CD4-positive, alpha-beta memory T cell (primary cell): ENCODE measurements at regions not wholly inside any gene's neighbourhood (a gene's known extent, or its start where the extent isn't known, plus 50 kb on each side); places are given as distances from the start of the nearest gene placed in this dataset.

ENCODE experiments used
- CTCF ChIA-PET: fragments of 350-600 bp; sonication (Branson Sonifier 250); formaldehyde crosslinking; loops from one replicate; lab custom pipeline; 2021; ENCODE audit warnings: inconsistent platforms; ENCODE audit not compliant: partially characterized antibody; lab: Charles Lee
- POLR2A ChIA-PET: fragments of 350-600 bp; sonication (Branson Sonifier 250); formaldehyde crosslinking; loops from one replicate; lab custom pipeline; 2021; ENCODE audit not compliant: partially characterized antibody; lab: Charles Lee
- DNase-seq, 5 donors: peaks; one replicate each; pipeline versions ENCODE4 v3.0.0 to v3.0.0-alpha.2; 2020 to 2022; ENCODE audit warnings: mixed read lengths in 1 of 5
- H3K27ac ChIP-seq: one replicate; pipeline ENCODE4 v1.7.0; 2013; ENCODE audit warnings: low read depth, low read length
- H3K27me3 ChIP-seq: 2 replicates; pipeline ENCODE4 v1.7.0; 2013; ENCODE audit warnings: mild to moderate bottlenecking, low read length, moderate library complexity; ENCODE audit not compliant: insufficient read depth
- H3K36me3 ChIP-seq: 2 replicates; pipeline ENCODE4 v1.7.0; 2013; ENCODE audit warnings: mild to moderate bottlenecking, low read length, moderate library complexity; ENCODE audit not compliant: insufficient read depth
- H3K4me1 ChIP-seq: 2 replicates; pipeline ENCODE4 v1.7.0; 2013; ENCODE audit warnings: mild to moderate bottlenecking, low read length, moderate library complexity; ENCODE audit not compliant: insufficient read depth
- H3K4me3 ChIP-seq, 2 donors: one replicate each; pipeline ENCODE4 v1.7.0; 2013; ENCODE audit warnings: low read length in 2 of 2, mild to moderate bottlenecking in 1 of 2
- H3K9me3 ChIP-seq, 2 donors: one replicate each; pipeline ENCODE4 v1.7.0; 2013; ENCODE audit warnings: low read length in 2 of 2, control low read depth in 1 of 2; ENCODE audit not compliant: control insufficient read depth in 1 of 2
- H3K27ac Mint-ChIP-seq, 7 donors: one replicate each; pipeline ENCODE4 v1.8.0; 2020 to 2021; ENCODE audit warnings: mixed read lengths in 7 of 7, mild to moderate bottlenecking in 6 of 7, inconsistent platforms in 3 of 7, moderate library complexity in 3 of 7
- H3K27me3 Mint-ChIP-seq, 2 donors: one replicate each; pipeline ENCODE4 v1.8.0; 2020 to 2021; ENCODE audit warnings: mixed read lengths in 2 of 2
- H3K36me3 Mint-ChIP-seq, 2 donors: one replicate each; pipeline ENCODE4 v1.8.0; 2020 to 2021; ENCODE audit warnings: mixed read lengths in 2 of 2, inconsistent platforms in 1 of 2, mild to moderate bottlenecking in 1 of 2
- H3K4me1 Mint-ChIP-seq, 4 donors: one replicate each; pipeline ENCODE4 v1.8.0; 2020 to 2021; ENCODE audit warnings: mixed read lengths in 4 of 4, mild to moderate bottlenecking in 1 of 4
- H3K4me3 Mint-ChIP-seq, 8 donors: one replicate each; pipeline ENCODE4 v1.8.0; 2020 to 2021; ENCODE audit warnings: mixed read lengths in 8 of 8, mild to moderate bottlenecking in 7 of 8, moderate library complexity in 6 of 8, inconsistent platforms in 3 of 8
- H3K9me3 Mint-ChIP-seq, 8 donors: one replicate each; pipeline ENCODE4 v1.8.0; 2020 to 2021; ENCODE audit warnings: mixed read lengths in 8 of 8, mild to moderate bottlenecking in 5 of 8, inconsistent platforms in 3 of 8, moderate library complexity in 1 of 8
- intact Hi-C: fragments of 100-400 bp; cut with micrococcal nuclease; formaldehyde crosslinking; loops from one replicate; pipeline ENCODE4 v1.15.1; 2023

DNA sequence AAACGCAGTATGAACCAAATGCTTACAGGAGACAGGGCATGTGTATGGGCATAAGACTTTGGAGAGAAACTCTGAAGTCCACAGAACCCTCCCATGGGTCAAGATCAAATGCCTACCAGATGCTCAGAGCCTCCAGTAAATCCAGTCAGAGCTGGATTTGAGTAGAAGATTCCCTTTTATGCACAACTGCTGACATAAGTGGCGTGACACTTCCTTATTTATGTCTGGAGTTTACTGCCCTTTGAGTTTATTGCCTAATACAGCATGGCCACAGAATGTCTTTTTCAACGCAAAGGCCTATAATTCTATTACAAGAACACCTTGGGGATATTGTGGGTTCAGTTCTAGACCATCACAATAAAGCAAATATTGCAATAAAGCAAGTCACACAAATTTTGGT is 220.0 kb upstream of the FOXQ1 start:
- Mint-ChIP-seq H3K27me3 (peaks cover 3 to 4% of the 10 kb centered on the region in 2 donors), H3K27ac (no peak overlapping the region), H3K4me1 (no peaks in the 10 kb centered on the region), H3K9me3 (peaks cover 0 to 7% (median 1%) of the 10 kb centered on the region in 8 donors), H3K4me3 (no peak overlapping the region), H3K36me3 (no peaks in the 10 kb centered on the region)
- CTCF ChIA-PET: no interaction called here
- intact Hi-C loops: no loop called here
- H3K36me3 ChIP-seq: no peaks in the 10 kb centered on the region
- no peak overlapping the region for H3K4me3 ChIP-seq
- POLR2A ChIA-PET: no interaction called here
- DNase-seq: no peak
- no peaks in the 10 kb centered on the region for H3K9me3 ChIP-seq
- H3K27me3 ChIP-seq: no peaks in the 10 kb centered on the region
- H3K27ac ChIP-seq: no peak overlapping the region
- H3K4me1 ChIP-seq: no peaks in the 10 kb centered on the region

GRCh38 chr6:1089859-1090258 is 222.0 kb upstream of the FOXQ1 start:
- no peaks in the 10 kb centered on the region for H3K9me3 ChIP-seq
- H3K36me3 ChIP-seq: no peaks in the 10 kb centered on the region
- Mint-ChIP-seq H3K27me3 (peaks cover 5 to 6% of the 10 kb centered on the region in 2 donors), H3K4me3 (no peak overlapping the region), H3K27ac (no peak overlapping the region), H3K36me3 (no peaks in the 10 kb centered on the region), H3K9me3 (peaks cover 0 to 1% (median 0%) of the 10 kb centered on the region in 8 donors), H3K4me1 (no peaks in the 10 kb centered on the region)
- intact Hi-C loops: no loop called here
- H3K4me1 ChIP-seq: no peaks in the 10 kb centered on the region
- CTCF ChIA-PET: no interaction called here
- POLR2A ChIA-PET: no interaction called here
- H3K27me3 ChIP-seq: no peaks in the 10 kb centered on the region
- no peak for DNase-seq
- H3K27ac ChIP-seq: no peak overlapping the region
- H3K4me3 ChIP-seq: no peak overlapping the region

DNA sequence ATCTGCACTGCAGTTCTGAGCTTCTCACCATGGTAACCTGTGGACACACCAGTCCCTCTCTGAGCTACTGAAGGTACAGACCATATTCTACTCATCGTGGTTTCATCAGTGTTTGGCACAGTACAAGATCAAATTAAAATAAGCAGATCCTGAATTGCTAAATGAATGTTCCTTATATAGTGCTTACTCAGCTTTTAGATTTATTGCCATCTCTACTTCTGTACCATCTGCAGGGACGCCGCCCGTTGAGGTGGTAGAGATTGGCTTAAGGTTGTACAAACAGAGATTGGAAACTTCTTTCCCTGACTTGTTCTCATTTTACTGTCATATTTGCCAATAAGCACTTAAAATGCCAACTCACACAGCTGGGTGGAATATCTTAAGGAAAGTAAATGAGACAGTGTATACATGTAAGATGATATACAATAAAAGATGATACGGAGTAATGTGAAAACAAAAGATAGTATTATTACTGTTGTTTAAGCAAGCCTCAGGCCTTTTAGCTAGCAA is 223.4 kb upstream of the FOXQ1 start:
- Mint-ChIP-seq H3K4me1 (no peaks in the 10 kb centered on the region), H3K27ac (no peak overlapping the region), H3K36me3 (no peaks in the 10 kb centered on the region), H3K4me3 (no peak overlapping the region), H3K9me3 (no peaks in the 10 kb centered on the region), H3K27me3 (peaks cover 5 to 6% of the 10 kb centered on the region in 2 donors)
- H3K36me3 ChIP-seq: no peaks in the 10 kb centered on the region
- intact Hi-C loops: no loop called here
- no peaks in the 10 kb centered on the region for H3K9me3 ChIP-seq
- H3K4me1 ChIP-seq: no peaks in the 10 kb centered on the region
- no peak overlapping the region for H3K4me3 ChIP-seq
- POLR2A ChIA-PET: no interaction called here
- no peaks in the 10 kb centered on the region for H3K27me3 ChIP-seq
- DNase-seq: no peak
- no peak overlapping the region for H3K27ac ChIP-seq
- CTCF ChIA-PET: no interaction called here

DNA sequence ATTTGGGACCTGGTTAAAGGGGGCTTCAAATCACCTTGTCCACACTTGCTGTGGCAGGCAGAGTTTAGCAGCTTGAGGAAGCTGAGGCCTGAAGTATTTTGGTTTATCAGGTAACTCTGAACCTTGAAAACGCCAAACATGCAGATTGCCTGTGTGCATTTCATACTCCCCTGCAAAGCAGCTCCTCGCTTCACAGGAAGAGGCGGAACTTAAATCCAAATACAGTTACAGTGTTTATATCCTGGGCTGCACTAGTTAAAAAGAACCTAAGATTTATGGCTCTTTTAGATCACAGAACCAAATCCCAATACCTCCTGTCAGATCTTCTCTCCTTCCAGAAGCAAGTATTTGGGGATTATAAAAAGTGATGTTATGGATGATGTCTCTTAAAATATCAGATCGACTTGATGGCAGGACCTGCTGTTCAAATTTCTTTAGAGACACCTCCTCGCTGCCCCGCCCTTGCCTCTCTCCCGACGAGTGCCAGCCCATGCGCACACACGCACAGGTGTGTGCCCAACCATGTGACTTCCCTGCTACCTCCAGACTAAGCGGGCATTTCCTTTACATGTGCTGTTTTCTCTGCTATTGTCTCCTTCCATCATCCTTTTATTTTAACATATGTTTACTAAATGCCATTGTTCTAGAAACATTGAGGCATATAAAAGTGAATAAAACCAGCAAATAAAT is 224.6 kb upstream of the FOXQ1 start:
- no peaks in the 10 kb centered on the region for H3K4me1 ChIP-seq
- no peak overlapping the region for H3K4me3 ChIP-seq
- POLR2A ChIA-PET: no interaction called here
- no peak overlapping the region for H3K27ac ChIP-seq
- no peak overlapping the region for H3K4me3 Mint-ChIP-seq
- CTCF ChIA-PET: no interaction called here
- no peaks in the 10 kb centered on the region for H3K9me3 ChIP-seq
- intact Hi-C loops: no loop called here
- no peaks in the 10 kb centered on the region for H3K36me3 Mint-ChIP-seq
- H3K27me3 Mint-ChIP-seq: peaks cover 3% of the 10 kb centered on the region in 2 donors
- no peak for DNase-seq
- no peaks in the 10 kb centered on the region for H3K9me3 Mint-ChIP-seq
- H3K36me3 ChIP-seq: no peaks in the 10 kb centered on the region
- no peaks in the 10 kb centered on the region for H3K4me1 Mint-ChIP-seq
- no peak overlapping the region for H3K27ac Mint-ChIP-seq
- no peaks in the 10 kb centered on the region for H3K27me3 ChIP-seq

GRCh38 chr6:1086446-1087153 is 225.3 kb upstream of the FOXQ1 start:
- ChIA-PET POLR2A (no interaction called here), CTCF (no interaction called here)
- intact Hi-C loops: no loop called here
- Mint-ChIP-seq H3K27ac (no peak overlapping the region), H3K27me3 (peaks cover 3% of the 10 kb centered on the region in 2 donors), H3K4me3 (no peak overlapping the region), H3K36me3 (no peaks in the 10 kb centered on the region), H3K9me3 (no peaks in the 10 kb centered on the region), H3K4me1 (no peaks in the 10 kb centered on the region)
- Histone ChIP-seq H3K9me3 (no peaks in the 10 kb centered on the region), H3K27ac (no peak overlapping the region), H3K4me1 (no peaks in the 10 kb centered on the region), H3K27me3 (no peaks in the 10 kb centered on the region), H3K36me3 (no peaks in the 10 kb centered on the region), H3K4me3 (no peak overlapping the region)
- no peak for DNase-seq

DNA sequence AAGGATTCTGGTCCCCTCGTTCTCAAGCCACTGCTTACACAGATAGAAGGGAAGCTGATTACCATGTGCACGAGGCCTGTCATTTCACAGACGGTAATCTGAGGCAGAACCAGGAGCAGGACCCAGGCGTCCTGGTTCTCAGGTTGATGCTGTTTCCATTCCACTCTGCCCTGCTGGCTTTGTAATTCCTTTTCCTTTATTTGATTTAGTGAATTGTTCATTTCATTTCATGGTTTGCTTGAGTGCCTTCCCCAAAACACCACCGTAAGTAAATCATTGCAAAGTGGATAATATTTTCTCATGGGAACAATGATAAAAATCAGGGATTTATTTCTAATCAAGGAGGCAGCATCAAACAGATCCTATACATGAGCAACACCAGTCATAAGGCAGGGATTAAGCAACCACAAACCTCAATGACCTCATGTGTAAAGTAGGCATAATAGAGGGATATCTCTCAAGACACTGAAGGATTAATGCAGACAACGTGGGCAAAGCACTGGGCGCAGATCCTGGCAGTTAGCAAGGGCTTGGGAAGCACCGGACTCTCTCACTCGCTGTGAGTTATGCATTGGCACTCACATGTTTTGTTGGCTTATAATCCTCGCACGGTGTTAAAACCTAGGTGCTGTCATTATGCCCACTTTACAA is 229.5 kb upstream of the FOXQ1 start:
- Mint-ChIP-seq H3K9me3 (no peaks in the 10 kb centered on the region), H3K4me1 (no peaks in the 10 kb centered on the region), H3K36me3 (no peaks in the 10 kb centered on the region), H3K4me3 (no peak overlapping the region), H3K27me3 (peaks cover 4 to 9% of the 10 kb centered on the region in 2 donors), H3K27ac (no peak overlapping the region)
- Histone ChIP-seq H3K27ac (no peak overlapping the region), H3K27me3 (no peaks in the 10 kb centered on the region), H3K9me3 (no peaks in the 10 kb centered on the region), H3K4me3 (no peak overlapping the region), H3K4me1 (no peaks in the 10 kb centered on the region), H3K36me3 (no peaks in the 10 kb centered on the region)
- ChIA-PET POLR2A (no interaction called here), CTCF (no interaction called here)
- intact Hi-C loops: no loop called here
- no peak for DNase-seq

GRCh38 chr6:1081551-1082284 is 230.2 kb upstream of the FOXQ1 start:
- intact Hi-C loops: no loop called here
- Histone ChIP-seq H3K27me3 (no peaks in the 10 kb centered on the region), H3K4me3 (no peak overlapping the region), H3K9me3 (no peaks in the 10 kb centered on the region), H3K4me1 (no peaks in the 10 kb centered on the region), H3K27ac (no peak overlapping the region), H3K36me3 (no peaks in the 10 kb centered on the region)
- CTCF ChIA-PET: no interaction called here
- POLR2A ChIA-PET: no interaction called here
- peaks cover 4 to 9% of the 10 kb centered on the region in 2 donors for H3K27me3 Mint-ChIP-seq
- no peaks in the 10 kb centered on the region for H3K36me3 Mint-ChIP-seq
- no peak for DNase-seq
- H3K9me3 Mint-ChIP-seq: no peaks in the 10 kb centered on the region
- no peaks in the 10 kb centered on the region for H3K4me1 Mint-ChIP-seq
- no peak overlapping the region for H3K27ac Mint-ChIP-seq
- no peak overlapping the region for H3K4me3 Mint-ChIP-seq
